NCI-H1417 (cell line): ENCODE measurements at regions not wholly inside any gene's neighbourhood (a gene's known extent, or its start where the extent isn't known, plus 50 kb on each side); places are given as distances from the start of the nearest gene placed in this dataset.
"Not testable (repeated sequence)": the region's sequence is repeated elsewhere in the genome, so short reads cannot be mapped to it uniquely, and the experiment has no call there.

Source experiments
- DNase-seq, 3 experiments: peaks; one replicate each; lab custom pipeline; 2025; lab: John Stamatoyannopoulos, UW

GRCh38 chr17:62156949-62157348 is 91.9 kb upstream of the MED13 start:
- DNase-seq = no peak

GRCh38 chr17:62154909-62155308 is 89.8 kb upstream of the MED13 start:
- DNase-seq = peak in 1 of 3 experiments; percentile 9

- no peak for DNase-seq
Observed at GRCh38 chr17:62150471-62150870, 85.4 kb upstream of the MED13 start.

GRCh38 chr17:62149961-62150360 is 84.9 kb upstream of the MED13 start:
- no peak for DNase-seq

GRCh38 chr17:62147284-62147683 is 82.2 kb upstream of the MED13 start:
- no peak for DNase-seq

GRCh38 chr17:62140836-62141235 is 75.8 kb upstream of the MED13 start:
- DNase-seq = no peak

GRCh38 chr17:62140376-62140775 is 75.3 kb upstream of the MED13 start:
- DNase-seq = no peak

GRCh38 chr17:62139690-62140354 is 74.7 kb upstream of the MED13 start:
- not testable (repeated sequence) for DNase-seq

- no peak for DNase-seq
Observed at GRCh38 chr17:62139141-62139540, 74.1 kb upstream of the MED13 start.

- DNase-seq = peak in 2 of 3 experiments; percentile 64 to 72
Observed at GRCh38 chr17:62138676-62139121, 73.6 kb upstream of the MED13 start.

- peak in 2 of 3 experiments; percentile 64 to 72 for DNase-seq
Observed at GRCh38 chr17:62137734-62138624, 72.9 kb upstream of the MED13 start.

GRCh38 chr17:62137013-62137733 is 72.1 kb upstream of the MED13 start:
- DNase-seq = not testable (repeated sequence)

GRCh38 chr17:62135742-62136141 is 70.7 kb upstream of the MED13 start:
- no peak for DNase-seq

GRCh38 chr17:62135096-62135495 is 70.0 kb upstream of the MED13 start:
- DNase-seq = not testable (repeated sequence)

- no peak for DNase-seq
Observed at GRCh38 chr17:62134397-62134796, 69.3 kb upstream of the MED13 start.

GRCh38 chr17:62131271-62131670 is 66.2 kb upstream of the MED13 start:
- DNase-seq = not testable (repeated sequence)

GRCh38 chr17:62130739-62131138 is 65.7 kb upstream of the MED13 start:
- no peak for DNase-seq

- peak in 2 of 3 experiments; percentile 41 to 80 for DNase-seq
Observed at GRCh38 chr17:62126292-62126691, 61.2 kb upstream of the MED13 start.

- no peak for DNase-seq
Observed at GRCh38 chr17:62125307-62125706, 60.2 kb upstream of the MED13 start.

GRCh38 chr17:62121025-62121730 is 56.1 kb upstream of the MED13 start:
- no peak for DNase-seq

GRCh38 chr17:62119373-62119772 is 54.3 kb upstream of the MED13 start:
- no peak for DNase-seq
